ENCODE measurements at regions not wholly inside any gene's neighbourhood (a gene's known extent, or its start where the extent isn't known, plus 50 kb on each side); places are given as distances from the start of the nearest gene placed in this dataset.

- 0 out of 2 replicates have a peak, but pooled peaks have one; percentile 19 for TF ChIP-seq CTCF (conservative IDR thresholded peaks at IDR 0.05)
- H3K27ac ChIP-seq: peak overlapping the region; percentile 22; the same call in 1 of the 2 replicates
These were observed 114.8 kb upstream of the PAXBP1 start for GRCh38 chr21:32886339-32886738.

- H3K27ac ChIP-seq: no peak overlapping the region
- TF ChIP-seq CTCF (conservative IDR thresholded peaks at IDR 0.05): no peak
These were observed 115.5 kb upstream of the PAXBP1 start for GRCh38 chr21:32887026-32887425.

- no peak for TF ChIP-seq CTCF (conservative IDR thresholded peaks at IDR 0.05)
- H3K27ac ChIP-seq: no peak overlapping the region
These were observed 117.4 kb upstream of the PAXBP1 start for GRCh38 chr21:32888971-32889370.

GRCh38 chr21:32889596-32889995 is 118.0 kb upstream of the PAXBP1 start:
- no peak overlapping the region for H3K27ac ChIP-seq
- TF ChIP-seq CTCF (conservative IDR thresholded peaks at IDR 0.05): no peak

GRCh38 chr21:32894321-32894720 is 122.8 kb upstream of the PAXBP1 start:
- TF ChIP-seq CTCF (conservative IDR thresholded peaks at IDR 0.05): no peak
- H3K27ac ChIP-seq: no peak overlapping the region

GRCh38 chr21:32900814-32901213 is 124.9 kb upstream of the OLIG2 start:
- no peak for TF ChIP-seq CTCF (conservative IDR thresholded peaks at IDR 0.05)

GRCh38 chr21:32907521-32907920 is 118.2 kb upstream of the OLIG2 start:
- no peak overlapping the region for H3K27ac ChIP-seq
- TF ChIP-seq CTCF (conservative IDR thresholded peaks at IDR 0.05): no peak

More at GRCh38 chr21:32900814-32901213, 124.9 kb upstream of the OLIG2 start:
- no peak overlapping the region for H3K27ac ChIP-seq
